Ovary (tissue), 7 donors: ENCODE measurements at regions not wholly inside any gene's neighbourhood (a gene's known extent, or its start where the extent isn't known, plus 50 kb on each side); places are given as distances from the start of the nearest gene placed in this dataset.

ENCODE experiments used
- DNase-seq, 5 donors: peaks; one replicate each; pipeline ENCODE4 v3.0.0-alpha.2; 2019 to 2020
- H3K27ac ChIP-seq, 2 donors: fragments of 200-600 bp; one replicate each; pipeline versions ENCODE4 v1.5.1 to v1.8.0; 2019 to 2022
- H3K27me3 ChIP-seq: fragments of 200-600 bp; one replicate; pipeline ENCODE4 v1.8.0; 2022
- H3K36me3 ChIP-seq: fragments of 200-600 bp; sonication (generic); one replicate; pipeline ENCODE4 v1.5.1; 2019
- H3K4me1 ChIP-seq: one replicate; pipeline ENCODE4 v1.8.1; 2013; ENCODE audit warnings: mild to moderate bottlenecking, moderate library complexity; ENCODE audit not compliant: insufficient read depth
- H3K4me3 ChIP-seq: fragments of 200-600 bp; sonication (generic); one replicate; pipeline ENCODE4 v1.5.1; 2017
- H3K9me3 ChIP-seq, 2 donors: fragments of 200-600 bp in 1 of 2; sonication (generic) in 1 of 2; one replicate each; pipeline versions ENCODE4 v1.5.1 to v1.8.1; 2013 to 2019; ENCODE audit warnings: mild to moderate bottlenecking in 1 of 2, moderate library complexity in 1 of 2
- CTCF ChIP-seq, 3 donors: fragments of 450-650 bp in 2 of 3; fragments of 200-600 bp in 1 of 3; IDR thresholded peaks; one replicate each; pipeline versions ENCODE4 v1.5.1 to v1.8.0; 2016 to 2022; ENCODE audit warnings: antibody characterized with exemption in 3 of 3, mild to moderate bottlenecking in 1 of 3
- EP300 ChIP-seq: sonication (generic); formaldehyde crosslinking; IDR thresholded peaks from one replicate; pipeline ENCODE4 v1.6.1; 2017; ENCODE audit warnings: antibody characterized with exemption
- POLR2A ChIP-seq: fragments of 450-650 bp; IDR thresholded peaks from one replicate; pipeline ENCODE4 v1.6.1; 2017; ENCODE audit warnings: antibody characterized with exemption, mild to moderate bottlenecking, moderate library complexity
- WGBS, 3 donors: extraction: QIAGEN DNeasy Blood & Tissue Kit in 1 of 3; methylation state at CpG; one replicate each; pipeline versions ENCODE4 v1.1.5 to v1.1.7; 2013 to 2017; 5-methylcytosine and 5-hydroxymethylcytosine counted together
- intact Hi-C, 4 donors: fragments of 100-400 bp; cut with DNase I; formaldehyde crosslinking; loops; one replicate each; pipeline versions ENCODE4 v1.11.0 to v1.15.1; 2022 to 2023
- donor health status: DM: no; HTN: no; CAD: no; lungs with moderate emphysema.
- donor health status: DM: no; HTN: no; CAD: no.
- donor health status: Bipolar disorder and iron deficiency.
- donor health status: DM: no; HTN: no; CAD: no.
- donor health status: DM: yes; HTN: yes; CAD: no.

- H3K27ac ChIP-seq: no peak overlapping the region
- no peaks in the 10 kb centered on the region for H3K9me3 ChIP-seq
- no peaks in the 10 kb centered on the region for H3K27me3 ChIP-seq
- intact Hi-C loops: no loop called here
- no peak for DNase-seq
- no peaks in the 10 kb centered on the region for H3K4me1 ChIP-seq
- WGBS, 3 donors: 72 to 90% (median 74%) methylated on average over 3 of the region's 3 CpGs
- TF ChIP-seq POLR2A (no peak), CTCF (IDR thresholded peaks at IDR 0.05) (no peak), EP300 (no peak)
- no peak overlapping the region for H3K4me3 ChIP-seq
- H3K36me3 ChIP-seq: no peaks in the 10 kb centered on the region
Measured at GRCh38 chr20:51900443-51900842, 98.1 kb upstream of the SALL4 start.

GRCh38 chr20:51899674-51900073 lies 97.4 kb upstream of the SALL4 start:
- Histone ChIP-seq H3K9me3 (no peaks in the 10 kb centered on the region), H3K27me3 (no peaks in the 10 kb centered on the region), H3K27ac (no peak overlapping the region), H3K36me3 (no peaks in the 10 kb centered on the region), H3K4me1 (no peaks in the 10 kb centered on the region), H3K4me3 (no peak overlapping the region)
- no peak for TF ChIP-seq CTCF (IDR thresholded peaks at IDR 0.05)
- no peak for TF ChIP-seq POLR2A
- no peak for TF ChIP-seq EP300
- WGBS, 3 donors: 78 to 88% (median 79%) methylated on average over 7 of the region's 7 CpGs
- no peak for DNase-seq
- intact Hi-C loops: no loop called here

GRCh38 chr20:51898788-51899187 lies 96.5 kb upstream of the SALL4 start:
- no peak for DNase-seq
- Histone ChIP-seq H3K27me3 (no peaks in the 10 kb centered on the region), H3K4me3 (no peak overlapping the region), H3K4me1 (no peaks in the 10 kb centered on the region), H3K9me3 (no peaks in the 10 kb centered on the region), H3K36me3 (no peaks in the 10 kb centered on the region), H3K27ac (no peak overlapping the region)
- TF ChIP-seq POLR2A (no peak), CTCF (IDR thresholded peaks at IDR 0.05) (no peak), EP300 (no peak)
- 95 to 99% (median 95%) methylated on average over 6 of the region's 6 CpGs for WGBS, 3 donors
- intact Hi-C loops: no loop called here

- H3K4me3 ChIP-seq: no peak overlapping the region
- intact Hi-C loops: no loop called here
- no peaks in the 10 kb centered on the region for H3K4me1 ChIP-seq
- no peaks in the 10 kb centered on the region for H3K9me3 ChIP-seq
- H3K27ac ChIP-seq: no peak overlapping the region
- 72 to 75% (median 74%) methylated on average over 8 of the region's 8 CpGs for WGBS, 3 donors
- no peaks in the 10 kb centered on the region for H3K27me3 ChIP-seq
- no peak for TF ChIP-seq POLR2A
- TF ChIP-seq CTCF (IDR thresholded peaks at IDR 0.05): no peak
- no peak for TF ChIP-seq EP300
- no peaks in the 10 kb centered on the region for H3K36me3 ChIP-seq
- DNase-seq: no peak
Measured at GRCh38 chr20:51894619-51895018, 92.3 kb upstream of the SALL4 start.

GRCh38 chr20:51894201-51894600 lies 91.9 kb upstream of the SALL4 start:
- 70 to 85% (median 78%) methylated on average over 6 of the region's 6 CpGs for WGBS, 3 donors
- intact Hi-C loops: no loop called here
- H3K4me3 ChIP-seq: no peak overlapping the region
- no peaks in the 10 kb centered on the region for H3K4me1 ChIP-seq
- DNase-seq: no peak
- no peaks in the 10 kb centered on the region for H3K9me3 ChIP-seq
- H3K27me3 ChIP-seq: no peaks in the 10 kb centered on the region
- no peaks in the 10 kb centered on the region for H3K36me3 ChIP-seq
- TF ChIP-seq CTCF (IDR thresholded peaks at IDR 0.05): no peak
- no peak for TF ChIP-seq EP300
- TF ChIP-seq POLR2A: no peak
- no peak overlapping the region for H3K27ac ChIP-seq
